ENCODE measurements at regions not wholly inside any gene's neighbourhood (a gene's known extent, or its start where the extent isn't known, plus 50 kb on each side); places are given as distances from the start of the nearest gene placed in this dataset.
A peak's percentile ranks its signal among the peaks of the same experiment; 100 is the strongest.

- DNase-seq (ENCODE audit: low read depth in 2 of 2), result no peak
Measured at GRCh38 chr1:201685485-201685884, 143.5 kb upstream of the IPO9 start.

- DNase-seq (ENCODE audit: low read depth in 2 of 2), result no peak
Measured at GRCh38 chr1:201686714-201687455, 142.1 kb upstream of the IPO9 start.

GRCh38 chr1:201688514-201688913 lies 140.4 kb upstream of the IPO9 start:
- DNase-seq (ENCODE audit: low read depth in 2 of 2), result no peak

GRCh38 chr1:201689647-201690046 lies 139.3 kb upstream of the IPO9 start:
- no peak for DNase-seq (ENCODE audit: low read depth in 2 of 2)

GRCh38 chr1:201690528-201690927 lies 138.4 kb upstream of the IPO9 start:
- DNase-seq (ENCODE audit: low read depth in 2 of 2), result no peak

GRCh38 chr1:201691716-201692554 lies 137.0 kb upstream of the IPO9 start:
- DNase-seq (ENCODE audit: low read depth in 2 of 2), result no peak

GRCh38 chr1:201692555-201693394 lies 136.2 kb upstream of the IPO9 start:
- no peak for DNase-seq (ENCODE audit: low read depth in 2 of 2)

- no peak for DNase-seq (ENCODE audit: low read depth in 2 of 2)
Measured at GRCh38 chr1:201693890-201694607, 134.9 kb upstream of the IPO9 start.

- no peak for DNase-seq (ENCODE audit: low read depth in 2 of 2)
Measured at GRCh38 chr1:201694608-201695335, 134.2 kb upstream of the IPO9 start.

- DNase-seq (ENCODE audit: low read depth in 2 of 2), result no peak
Measured at GRCh38 chr1:201695607-201696006, 133.3 kb upstream of the IPO9 start.

- no peak for DNase-seq (ENCODE audit: low read depth in 2 of 2)
Measured at GRCh38 chr1:201696217-201696761, 132.7 kb upstream of the IPO9 start.

GRCh38 chr1:201697174-201697573 lies 131.8 kb upstream of the IPO9 start:
- DNase-seq (ENCODE audit: low read depth in 2 of 2), result no peak

- no peak for DNase-seq (ENCODE audit: low read depth in 2 of 2)
Measured at GRCh38 chr1:201701831-201702230, 127.1 kb upstream of the IPO9 start.

GRCh38 chr1:201702936-201703335 lies 126.0 kb upstream of the IPO9 start:
- no peak for DNase-seq (ENCODE audit: low read depth in 2 of 2)

GRCh38 chr1:201703621-201704438 lies 125.1 kb upstream of the IPO9 start:
- DNase-seq (ENCODE audit: low read depth in 2 of 2), result peak; percentile 35 to 64

- DNase-seq (ENCODE audit: low read depth in 2 of 2), result no peak
Measured at GRCh38 chr1:201704439-201704792, 124.5 kb upstream of the IPO9 start.

- DNase-seq (ENCODE audit: low read depth in 2 of 2), result no peak
Measured at GRCh38 chr1:201705389-201705788, 123.6 kb upstream of the IPO9 start.

GRCh38 chr1:201706109-201706508 lies 122.8 kb upstream of the IPO9 start:
- no peak for DNase-seq (ENCODE audit: low read depth in 2 of 2)

- no peak for DNase-seq (ENCODE audit: low read depth in 2 of 2)
Measured at GRCh38 chr1:201707027-201707426, 121.9 kb upstream of the IPO9 start.

GRCh38 chr1:201707656-201708055 lies 121.3 kb upstream of the IPO9 start:
- DNase-seq (ENCODE audit: low read depth in 2 of 2), result no peak
